HG02870 (cell line): ENCODE measurements at regions not wholly inside any gene's neighbourhood (a gene's known extent, or its start where the extent isn't known, plus 50 kb on each side); places are given as distances from the start of the nearest gene placed in this dataset.

ENCODE experiments used
- ATAC-seq: cut with Tn5 transposase; IDR thresholded peaks from one replicate; pipeline ENCODE4 v1.9.1; 2021; ENCODE audit warnings: mild to moderate bottlenecking, moderate library complexity; ENCODE audit not compliant: unreplicated experiment

DNA sequence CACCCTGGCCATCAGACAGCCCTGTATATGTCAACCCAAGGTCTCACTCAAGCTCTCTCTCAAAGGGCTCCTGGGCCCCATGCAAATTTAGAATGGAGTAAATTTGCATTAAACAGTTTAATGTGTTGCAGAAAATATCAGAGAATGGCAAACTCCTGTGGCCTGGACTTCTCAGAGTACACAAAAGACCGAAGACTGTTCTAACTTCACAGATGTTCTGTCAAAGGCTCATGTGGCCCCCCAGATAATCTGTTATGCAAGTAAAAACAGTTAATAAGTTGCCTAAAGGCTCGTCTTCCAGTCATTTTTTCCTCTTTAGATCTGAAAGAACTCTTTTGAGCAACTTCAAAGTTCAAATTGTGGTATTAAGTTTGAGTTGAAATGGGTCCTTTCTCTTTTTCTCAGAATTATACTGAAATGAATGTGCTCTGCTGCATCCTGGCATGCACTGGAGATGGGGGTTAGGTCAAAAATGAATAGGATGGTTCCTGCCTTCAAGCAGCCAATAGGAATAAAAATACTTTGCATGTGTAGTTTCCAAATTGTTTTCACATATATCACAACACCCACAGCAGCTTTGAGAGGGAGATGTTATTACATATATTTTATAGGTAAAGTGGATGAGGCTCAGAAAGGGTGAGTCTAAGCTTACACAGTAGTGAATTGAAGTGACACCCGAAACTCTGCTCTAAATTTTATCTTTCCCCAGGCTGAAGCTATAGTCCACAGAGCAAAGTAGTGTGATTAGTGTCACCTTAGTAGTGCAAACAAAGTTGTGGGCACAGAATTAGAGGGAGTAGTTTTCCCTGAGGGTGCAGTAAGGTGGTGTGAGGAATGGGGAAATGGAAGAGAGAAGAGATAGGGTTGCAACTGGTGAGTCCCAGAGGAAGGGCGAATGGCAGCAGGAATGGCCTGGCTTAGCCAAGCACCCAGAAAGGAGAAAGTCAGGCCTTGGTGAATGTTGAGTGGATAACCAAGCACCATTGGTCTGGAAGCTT, 205.0 kb upstream of the RFC3 start:
- ATAC-seq = peak; percentile 88

GRCh38 chr13:33615436-33615835, 202.5 kb upstream of the RFC3 start:
- no peak for ATAC-seq

DNA sequence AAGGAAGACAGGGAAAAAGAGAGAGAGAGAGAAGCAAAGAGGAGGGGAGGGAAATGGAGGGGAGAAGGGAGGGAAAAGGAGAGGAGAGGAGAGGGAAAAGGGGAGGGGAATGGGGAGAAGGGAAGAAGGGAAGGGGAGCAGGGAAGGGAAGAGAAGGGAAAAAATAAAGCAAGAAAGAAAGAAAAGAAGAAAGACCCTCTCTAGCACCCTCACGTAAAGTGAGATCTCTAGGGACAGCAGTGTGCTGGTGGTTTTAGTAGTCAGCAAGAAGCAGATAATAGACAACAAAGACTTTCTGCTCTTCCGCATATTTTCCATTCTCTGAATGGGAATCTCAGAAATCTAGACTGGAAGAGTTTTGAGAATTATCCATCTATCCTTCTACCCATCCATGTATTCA, 201.8 kb upstream of the RFC3 start:
- no peak for ATAC-seq

- ATAC-seq = no peak
These were observed 200.9 kb upstream of the RFC3 start for GRCh38 chr13:33617055-33617454.

GRCh38 chr13:33624253-33624652, 193.7 kb upstream of the RFC3 start:
- no peak for ATAC-seq

DNA sequence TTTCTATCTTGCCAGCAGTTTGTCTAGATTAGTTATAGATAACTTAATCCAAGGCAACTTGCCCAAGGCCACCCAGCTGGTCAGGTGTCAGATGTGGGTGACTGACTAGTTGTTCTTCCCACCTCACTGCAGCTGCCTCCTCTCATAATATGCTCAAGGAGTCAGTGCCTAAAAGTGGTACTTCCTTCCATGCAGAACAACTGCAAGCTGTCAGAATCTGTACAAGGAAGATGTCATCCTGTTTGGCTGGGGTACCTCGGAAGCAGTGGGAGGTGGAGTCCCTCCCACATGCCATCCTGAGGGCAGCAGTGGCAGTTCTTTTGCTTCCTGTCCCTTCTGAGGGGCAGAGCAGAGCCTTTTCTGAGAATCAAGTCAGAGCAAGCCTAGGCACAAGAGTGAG, 193.2 kb upstream of the RFC3 start:
- ATAC-seq = no peak

GRCh38 chr13:33626407-33626806, 191.5 kb upstream of the RFC3 start:
- no peak for ATAC-seq

- ATAC-seq = no peak
These were observed 189.3 kb upstream of the RFC3 start for GRCh38 chr13:33628662-33629061.

GRCh38 chr13:33629605-33630360, 188.2 kb upstream of the RFC3 start:
- no peak for ATAC-seq

GRCh38 chr13:33633701-33634545, 184.0 kb upstream of the RFC3 start:
- ATAC-seq = no peak

DNA sequence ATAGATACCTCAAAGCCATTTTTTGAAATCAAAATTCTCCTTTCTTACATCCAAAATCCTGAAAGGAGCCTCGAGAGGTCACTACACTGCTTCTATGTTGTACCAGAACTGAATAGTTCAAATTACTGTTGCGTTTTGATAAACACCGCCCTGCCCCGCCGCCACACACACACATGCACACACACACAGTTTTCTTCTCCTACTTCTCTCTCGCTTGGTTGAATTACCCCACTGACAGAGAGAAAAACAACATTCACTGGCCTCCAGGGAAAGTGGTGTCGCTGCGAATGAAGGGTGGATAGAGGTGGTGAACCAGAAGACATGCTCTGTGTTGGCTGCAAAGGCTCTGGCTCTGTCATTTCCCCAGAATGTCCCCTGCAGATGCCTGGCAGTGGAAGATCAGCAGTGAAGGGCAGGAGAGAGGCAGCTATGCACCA, 183.4 kb upstream of the RFC3 start:
- ATAC-seq = no peak

GRCh38 chr13:33636243-33636642, 181.7 kb upstream of the RFC3 start:
- ATAC-seq = no peak

GRCh38 chr13:33636955-33637670, 180.8 kb upstream of the RFC3 start:
- no peak for ATAC-seq

DNA sequence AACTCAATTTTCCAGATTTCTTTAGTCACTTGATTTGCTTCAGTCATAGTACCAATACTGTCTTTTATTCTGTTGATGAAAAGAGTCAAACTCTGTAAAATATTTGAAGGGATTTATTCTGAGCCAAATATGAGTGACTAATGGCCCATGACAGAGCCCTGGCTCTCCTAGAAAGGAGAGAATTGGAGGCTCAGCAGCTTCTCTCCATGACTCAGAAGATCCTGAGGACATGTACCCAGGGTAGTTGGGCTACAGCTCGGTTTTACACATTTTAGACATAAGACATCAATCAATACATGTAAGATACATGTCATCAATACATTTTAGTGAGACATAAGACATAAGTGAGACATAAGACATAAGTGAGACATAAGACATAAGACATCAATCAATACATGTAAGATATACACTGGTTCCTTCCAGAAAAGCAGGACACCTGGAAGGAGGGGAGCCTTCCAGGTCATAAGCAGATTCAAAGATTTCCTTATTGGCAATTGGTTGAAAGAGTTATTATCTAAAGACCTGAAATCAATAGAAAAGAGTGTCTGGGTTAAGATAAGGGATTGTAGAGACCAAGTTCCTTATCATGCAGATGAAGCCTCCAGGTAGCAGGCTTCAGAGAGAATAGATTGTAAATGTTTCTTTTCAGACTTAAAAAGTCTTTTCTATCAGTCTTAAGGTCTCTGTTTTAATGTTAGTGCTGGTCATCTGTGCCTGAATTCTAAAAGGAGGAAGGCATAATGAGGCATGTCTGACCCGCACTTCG, 179.8 kb upstream of the RFC3 start:
- no peak for ATAC-seq

GRCh38 chr13:33639158-33639557, 178.8 kb upstream of the RFC3 start:
- no peak for ATAC-seq

DNA sequence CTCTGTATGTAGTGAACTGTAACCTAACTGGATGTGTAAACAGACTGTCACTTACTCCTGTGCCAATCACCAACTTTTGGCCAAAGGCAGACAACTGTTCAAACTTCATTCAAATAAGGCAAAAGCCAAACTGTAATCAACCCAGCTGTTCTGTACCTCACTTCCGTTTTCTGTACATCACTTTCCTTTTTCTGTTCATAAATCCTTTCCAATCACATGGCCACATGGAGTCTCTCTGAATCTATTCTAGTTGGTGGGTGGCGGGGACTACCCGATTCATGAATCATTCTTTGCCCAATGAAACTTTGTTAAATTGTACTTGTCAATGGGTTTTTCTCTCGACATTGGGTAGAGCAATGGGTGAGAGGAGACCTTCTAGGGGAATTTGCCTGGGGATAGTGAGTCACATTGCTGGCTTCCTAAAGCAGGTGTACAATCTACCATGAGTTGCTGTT, 178.3 kb upstream of the RFC3 start:
- peak; percentile 68 for ATAC-seq

- ATAC-seq = no peak
These were observed 177.1 kb upstream of the RFC3 start for GRCh38 chr13:33640832-33641231.

DNA sequence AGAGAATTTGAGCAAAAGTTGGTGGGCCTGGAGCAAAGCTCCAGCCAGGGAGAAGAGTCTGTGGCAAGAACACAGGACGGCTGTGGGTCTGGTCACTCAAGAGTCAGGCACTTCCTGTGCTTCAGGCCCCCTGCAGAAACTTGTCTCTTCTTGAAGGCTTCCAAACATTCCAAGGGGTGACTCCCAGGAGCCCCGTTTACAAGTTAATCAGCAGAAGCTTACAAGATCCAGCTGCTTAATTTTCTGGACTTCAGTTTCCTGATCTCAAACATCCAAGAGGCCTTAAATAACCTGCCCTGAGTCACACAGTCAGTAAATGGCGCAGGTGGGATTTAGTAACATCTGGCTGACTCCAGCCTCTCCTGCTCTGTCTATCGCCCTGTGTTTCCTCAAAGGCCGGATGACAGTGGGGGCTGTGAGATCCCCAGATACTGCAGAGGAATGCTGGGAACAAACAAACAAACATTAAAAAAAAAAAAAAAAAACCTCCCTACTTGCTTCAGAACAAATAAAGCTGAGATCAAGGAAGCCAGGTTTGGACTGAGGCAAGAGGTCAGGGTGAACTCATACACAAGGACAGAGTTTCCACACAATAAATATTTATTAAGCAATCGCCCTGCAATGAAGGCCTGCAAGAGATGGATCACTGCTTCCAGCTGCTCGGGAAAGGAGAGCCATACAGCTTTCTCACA, 175.4 kb upstream of the RFC3 start:
- no peak for ATAC-seq
